Thyroid gland (tissue), 4 donors: ENCODE measurements at regions not wholly inside any gene's neighbourhood (a gene's known extent, or its start where the extent isn't known, plus 50 kb on each side); places are given as distances from the start of the nearest gene placed in this dataset.

Experiments used
- CTCF ChIP-seq, 6 experiments: fragments of 200-600 bp in 3 of 6; fragments of 450-650 bp in 3 of 6; sonication (generic) in 3 of 6; IDR thresholded peaks; one replicate each; pipeline ENCODE4 v1.5.1; 2016 to 2019; ENCODE audit warnings: antibody characterized with exemption in 6 of 6, mild to moderate bottlenecking in 2 of 6, inconsistent platforms in 1 of 6, moderate library complexity in 1 of 6
- POLR2A ChIP-seq, 2 donors: fragments of 450-650 bp; IDR thresholded peaks; one replicate each; pipeline ENCODE4 v1.6.1; 2017; ENCODE audit warnings: antibody characterized with exemption in 2 of 2, mild to moderate bottlenecking in 2 of 2, moderate library complexity in 1 of 2

GRCh38 chr7:32147546-32148268, 77.5 kb upstream of the PDE1C start:
- TF ChIP-seq CTCF (IDR thresholded peaks at IDR 0.05) (no peak), POLR2A (IDR thresholded peaks at IDR 0.05) (no peak)
